GM12878 (cell line): ENCODE measurements at regions not wholly inside any gene's neighbourhood (a gene's known extent, or its start where the extent isn't known, plus 50 kb on each side); places are given as distances from the start of the nearest gene placed in this dataset.

Experiments used
- ATAC-seq: fragments of 200-7000 bp; cut with Tn5 transposase; 3 replicates; pipeline ENCODE4 v1.9.1; 2020; ENCODE audit warnings: mild to moderate bottlenecking, moderate library complexity
- BruUV-seq: library from RNA; stranded (reverse); fragments of 400-500 nt; replicated peaks from 2 replicates; lab custom pipeline; 2021; lab: Mats Ljungman, UMichigan
- CTCF ChIA-PET: fragments of 300-600 bp; sonication (Branson Sonifier 250); formaldehyde crosslinking; extraction: SDS; loops from one replicate; lab custom pipeline; 2021; ENCODE audit warnings: inconsistent platforms; lab: Yijun Ruan, JAX
- POLR2A ChIA-PET: fragments of 350-600 bp; formaldehyde crosslinking; extraction: SDS; loops from one replicate; lab custom pipeline; 2021; ENCODE audit warnings: inconsistent platforms; lab: Charles Lee
- RAD21 ChIA-PET: fragments of 300-600 bp; sonication (Branson Sonifier 250); formaldehyde crosslinking; loops from one replicate; lab custom pipeline; 2023; ENCODE audit warnings: antibody characterized with exemption; ENCODE audit not compliant: unreplicated experiment; lab: Charles Lee
- SMC1A ChIA-PET: fragments of 300-600 bp; sonication (Branson Sonifier 250); formaldehyde crosslinking; loops from one replicate; lab custom pipeline; 2023; ENCODE audit not compliant: unreplicated experiment, uncharacterized antibody; lab: Charles Lee
- DNase-seq: peaks from one replicate; pipeline ENCODE4 v3.0.0-alpha.2; 2011; ENCODE audit warnings: low read depth, low spot score
- FAIRE-seq: peaks from 3 replicates; lab custom pipeline; 2011; peaks lifted over from hg19 to GRCh38; lab: Jason Lieb, UNC
- H2AFZ ChIP-seq: 2 replicates; pipeline ENCODE4 v1.6.0; 2011; ENCODE audit warnings: low read depth, low read length, control low read depth; ENCODE audit not compliant: control insufficient read depth
- H3K27ac ChIP-seq: 2 replicates; pipeline ENCODE4 v1.5.1; 2011; ENCODE audit warnings: control low read depth; ENCODE audit not compliant: control insufficient read depth, insufficient read depth
- H3K27me3 ChIP-seq, 2 experiments: replicated peaks in 1 of 2; 2 replicates each; pipeline versions ENCODE4 v1.6.0 to v1.6.1; 2011; ENCODE audit warnings: low read length in 1 of 2; ENCODE audit not compliant: control insufficient read depth in 2 of 2, insufficient read depth in 2 of 2
- H3K36me3 ChIP-seq, 2 experiments: 2 replicates each; pipeline ENCODE4 v1.5.1; 2011; ENCODE audit warnings: low read length in 1 of 2; ENCODE audit not compliant: control insufficient read depth in 2 of 2, insufficient read depth in 2 of 2
- H3K4me1 ChIP-seq: 2 replicates; pipeline ENCODE4 v1.6.1; 2011; ENCODE audit warnings: mild to moderate bottlenecking, low read length, moderate library complexity, mixed read lengths; ENCODE audit not compliant: control insufficient read depth, insufficient read depth
- H3K4me2 ChIP-seq: 2 replicates; pipeline ENCODE4 v1.6.0; 2011; ENCODE audit warnings: control low read depth; ENCODE audit not compliant: control insufficient read depth, insufficient read depth
- H3K4me3 ChIP-seq: fragments of 200-600 bp; sonication (generic); 2 replicates; pipeline ENCODE4 v1.5.1; 2016
- H3K79me2 ChIP-seq: 2 replicates; pipeline ENCODE4 v1.6.0; 2011; ENCODE audit warnings: low read length; ENCODE audit not compliant: control insufficient read depth, insufficient read depth
- H3K9ac ChIP-seq: 2 replicates; pipeline ENCODE4 v1.8.0; 2011; ENCODE audit warnings: low read length, control low read depth, mixed read lengths; ENCODE audit not compliant: control insufficient read depth, insufficient read depth
- H3K9me3 ChIP-seq: replicated peaks from 3 replicates; pipeline ENCODE4 v1.5.1; 2011; ENCODE audit warnings: mild to moderate bottlenecking, low read length; ENCODE audit not compliant: control insufficient read depth, insufficient read depth
- H4K20me1 ChIP-seq: 2 replicates; pipeline ENCODE4 v1.6.0; 2011; ENCODE audit not compliant: control insufficient read depth, insufficient read depth
- CBFB ChIP-seq: IDR thresholded peaks from 2 replicates; pipeline ENCODE4 v1.6.1; 2016; ENCODE audit warnings: antibody characterized with exemption, low read depth
- FOXM1 ChIP-seq: IDR thresholded peaks from 2 replicates; pipeline ENCODE4 v1.6.1; 2012; ENCODE audit warnings: low read depth, mild to moderate bottlenecking, inconsistent platforms, low read length, moderate library complexity
- HDAC6 ChIP-seq: fragments of 200-600 bp; sonication (generic); IDR thresholded peaks from one replicate; pipeline ENCODE4 v1.8.0; 2017; ENCODE audit warnings: antibody characterized with exemption; ENCODE audit not compliant: unreplicated experiment
- KAT2A ChIP-seq: conservative IDR thresholded peaks from 2 replicates; pipeline ENCODE4 v1.6.1; 2011; ENCODE audit warnings: low read depth, low read length; ENCODE audit not compliant: control insufficient read depth
- MEF2B ChIP-seq: fragments of 450-650 bp; IDR thresholded peaks from 2 replicates; pipeline ENCODE4 v1.6.1; 2018; ENCODE audit warnings: mild to moderate bottlenecking, moderate library complexity; ENCODE audit not compliant: partially characterized antibody, poor library complexity, severe bottlenecking
- MXI1 ChIP-seq: fragments of 150-350 bp; IDR thresholded peaks from 2 replicates; pipeline ENCODE4 v1.6.1; 2011; ENCODE audit warnings: low read depth, mild to moderate bottlenecking, inconsistent platforms, low read length, improper control_type of control experiment
- NFXL1 ChIP-seq: fragments of 450-650 bp; IDR thresholded peaks from 2 replicates; pipeline ENCODE4 v1.6.1; 2017; ENCODE audit warnings: antibody characterized with exemption, mild to moderate bottlenecking, borderline replicate concordance
- NR2C1 ChIP-seq: fragments of 450-650 bp; IDR thresholded peaks from 2 replicates; pipeline ENCODE4 v1.6.1; 2017; ENCODE audit warnings: antibody characterized with exemption, mild to moderate bottlenecking, moderate library complexity
- NR2C2 ChIP-seq: IDR thresholded peaks from 2 replicates; pipeline ENCODE4 v1.6.1; 2011; ENCODE audit warnings: borderline replicate concordance, low read depth; ENCODE audit not compliant: control insufficient read depth, insufficient read length
- POU2F2 ChIP-seq: IDR thresholded peaks from 3 replicates; pipeline ENCODE4 v1.6.1; 2011; ENCODE audit warnings: low read depth, mild to moderate bottlenecking, low read length, borderline replicate concordance
- RELA ChIP-seq: fragments of 450-650 bp; IDR thresholded peaks from 2 replicates; pipeline ENCODE4 v1.8.0; 2014; ENCODE audit warnings: borderline replicate concordance; ENCODE audit not compliant: partially characterized antibody
- SMAD5 ChIP-seq: IDR thresholded peaks from 2 replicates; pipeline ENCODE4 v1.6.1; 2016; ENCODE audit warnings: antibody characterized with exemption, low read depth
- ZBED1 ChIP-seq: IDR thresholded peaks from 2 replicates; pipeline ENCODE4 v1.6.1; 2016; ENCODE audit warnings: borderline replicate concordance
- WGBS: methylation state at CpG from one replicate; pipeline ENCODE4 v1.1.6; 2016; ENCODE audit warnings: low lambda C conversion rate; ENCODE audit not compliant: insufficient replicate concordance, insufficient coverage; ENCODE audit errors: missing lambda C conversion rate; 5-methylcytosine and 5-hydroxymethylcytosine counted together
- in situ Hi-C: fragments of 300-500 bp; cut with MboI; formaldehyde crosslinking; loops from 9 replicates; pipeline ENCODE4 v1.14.3; 2018; ENCODE audit warnings: mixed read lengths
- intact Hi-C: fragments of 100-400 bp; cut with micrococcal nuclease; formaldehyde crosslinking; loops from one replicate; pipeline ENCODE4 v1.14.2; 2022; ENCODE audit not compliant: unreplicated experiment

DNA sequence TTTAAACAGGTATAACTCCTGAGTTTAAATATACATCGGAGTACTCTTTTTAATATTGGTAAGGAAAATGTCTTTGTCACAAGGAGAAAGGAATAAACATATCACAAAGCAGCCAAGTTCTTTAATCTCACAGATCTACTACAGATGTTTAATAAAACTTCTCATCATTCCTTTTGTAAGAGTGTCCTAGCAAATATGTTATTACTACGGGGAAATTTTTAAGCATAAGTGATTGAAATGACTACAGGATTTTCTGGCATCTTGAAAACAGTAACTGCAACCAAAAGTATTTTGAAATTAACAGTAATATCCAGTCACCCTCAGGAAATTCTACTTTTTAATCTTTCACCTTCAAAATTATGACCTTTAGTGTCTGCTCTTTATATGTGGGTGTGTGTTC, 403.1 kb downstream of the IRS1 start:
- ChIA-PET POLR2A (no interaction called here), SMC1A (no interaction called here), CTCF (interaction anchor here (0.7 to 1.1 kb wide), 2 partner anchors 19 to 27 kb away, joined by 3 read pairs; no protein-coding TSS in a partner anchor), RAD21 (no interaction called here)
- Histone ChIP-seq H3K36me3 (no peaks in the 10 kb centered on the region), H3K79me2 (no peaks in the 10 kb centered on the region), H4K20me1 (no peaks in the 10 kb centered on the region), H3K4me2 (no peak overlapping the region), H3K27ac (no peak overlapping the region), H3K4me1 (no peaks in the 10 kb centered on the region), H3K4me3 (no peak overlapping the region), H3K9ac (no peak overlapping the region), H3K27me3 (no peaks in the 10 kb centered on the region), H2AFZ (no peak overlapping the region), H3K9me3 (no peaks in the 10 kb centered on the region)
- ATAC-seq (no peak), FAIRE-seq (no peak), DNase-seq (no peak)
- TF ChIP-seq KAT2A, result no peak
- no peak for TF ChIP-seq FOXM1
- TF ChIP-seq NFXL1, result no peak
- TF ChIP-seq SMAD5, result no peak
- no peak for TF ChIP-seq MEF2B
- no peak for TF ChIP-seq NR2C2
- TF ChIP-seq ZBED1, result no peak
- TF ChIP-seq POU2F2, result no peak
- no peak for TF ChIP-seq NR2C1
- TF ChIP-seq MXI1, result no peak
- TF ChIP-seq RELA, result no peak
- no peak for TF ChIP-seq CBFB
- TF ChIP-seq HDAC6, result no peak
- in situ Hi-C loops, result no loop called here
- intact Hi-C loops, result no loop called here
- BruUV-seq, result no TSS peak
- 37% methylated on average over 2 of the region's 2 CpGs for WGBS
